ENCODE measurements at regions not wholly inside any gene's neighbourhood (a gene's known extent, or its start where the extent isn't known, plus 50 kb on each side); places are given as distances from the start of the nearest gene placed in this dataset.
"Not testable (repeated sequence)": the region's sequence is repeated elsewhere in the genome, so short reads cannot be mapped to it uniquely, and the experiment has no call there.

DNA sequence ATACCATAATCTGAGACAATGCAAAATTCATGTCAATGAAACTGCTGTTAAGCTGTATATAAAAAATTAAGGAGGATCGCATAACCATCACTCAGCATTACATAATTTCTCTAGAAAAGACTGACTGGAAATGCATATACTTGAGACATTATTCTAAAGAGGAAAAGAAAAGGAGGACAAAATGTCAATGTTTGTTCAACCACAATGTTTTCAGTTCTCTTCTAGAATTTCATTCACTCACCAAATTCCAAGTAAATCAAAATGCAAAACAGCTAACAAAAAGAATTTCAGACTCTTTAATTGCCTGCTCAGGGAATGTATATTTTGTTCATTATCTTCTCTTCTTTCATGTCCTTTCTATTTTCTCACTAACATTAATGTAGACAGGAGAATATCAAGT is 106.2 kb upstream of the CCDC28A start:
- Mint-ChIP-seq H3K4me3 (no peak overlapping the region), H3K27me3 (peaks cover 2% of the 10 kb centered on the region), H3K4me1 (no peaks in the 10 kb centered on the region), H3K36me3 (ENCODE audit: low read depth) (no peaks in the 10 kb centered on the region), H3K27ac (no peak overlapping the region), H3K9me3 (no peaks in the 10 kb centered on the region)
- CTCF ChIA-PET, result no interaction called here
- DNase-seq, result no peak
- intact Hi-C loops (cut with micrococcal nuclease), result no loop called here
- ATAC-seq (ENCODE audit: low read depth), result no peak
- TF ChIP-seq, protein P1, sequence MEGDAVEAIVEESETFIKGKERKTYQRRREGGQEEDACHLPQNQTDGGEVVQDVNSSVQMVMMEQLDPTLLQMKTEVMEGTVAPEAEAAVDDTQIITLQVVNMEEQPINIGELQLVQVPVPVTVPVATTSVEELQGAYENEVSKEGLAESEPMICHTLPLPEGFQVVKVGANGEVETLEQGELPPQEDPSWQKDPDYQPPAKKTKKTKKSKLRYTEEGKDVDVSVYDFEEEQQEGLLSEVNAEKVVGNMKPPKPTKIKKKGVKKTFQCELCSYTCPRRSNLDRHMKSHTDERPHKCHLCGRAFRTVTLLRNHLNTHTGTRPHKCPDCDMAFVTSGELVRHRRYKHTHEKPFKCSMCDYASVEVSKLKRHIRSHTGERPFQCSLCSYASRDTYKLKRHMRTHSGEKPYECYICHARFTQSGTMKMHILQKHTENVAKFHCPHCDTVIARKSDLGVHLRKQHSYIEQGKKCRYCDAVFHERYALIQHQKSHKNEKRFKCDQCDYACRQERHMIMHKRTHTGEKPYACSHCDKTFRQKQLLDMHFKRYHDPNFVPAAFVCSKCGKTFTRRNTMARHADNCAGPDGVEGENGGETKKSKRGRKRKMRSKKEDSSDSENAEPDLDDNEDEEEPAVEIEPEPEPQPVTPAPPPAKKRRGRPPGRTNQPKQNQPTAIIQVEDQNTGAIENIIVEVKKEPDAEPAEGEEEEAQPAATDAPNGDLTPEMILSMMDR (IDR thresholded peaks at IDR 0.05), result no peak
- POLR2A ChIA-PET, result no interaction called here

DNA sequence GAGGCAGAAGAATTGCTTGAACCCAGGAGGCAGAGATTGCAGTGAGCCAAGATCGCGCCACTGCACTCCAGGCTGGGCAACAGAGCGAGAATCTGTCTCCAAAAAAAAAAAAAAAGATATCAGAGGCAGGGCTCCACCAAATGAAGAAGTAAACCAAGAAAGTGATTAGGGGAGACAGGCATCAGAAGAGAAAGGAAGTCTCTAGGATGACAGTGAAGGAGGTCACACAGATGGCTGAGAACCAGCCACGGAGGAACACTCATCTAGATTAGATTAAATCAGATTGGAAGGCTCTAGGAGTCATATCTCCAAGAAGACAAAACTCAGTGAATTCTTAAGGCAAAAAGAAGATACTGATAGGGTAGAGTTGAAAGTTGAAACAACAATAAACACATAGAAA is 102.2 kb upstream of the CCDC28A start:
- peaks cover 2% of the 10 kb centered on the region for H3K27me3 Mint-ChIP-seq
- CTCF ChIA-PET, result no interaction called here
- H3K27ac Mint-ChIP-seq, result no peak overlapping the region
- intact Hi-C loops (cut with micrococcal nuclease), result no loop called here
- no peaks in the 10 kb centered on the region for H3K36me3 Mint-ChIP-seq (ENCODE audit: low read depth)
- TF ChIP-seq, protein P1 (IDR thresholded peaks at IDR 0.05), result no peak
- no peaks in the 10 kb centered on the region for H3K4me1 Mint-ChIP-seq
- no peaks in the 10 kb centered on the region for H3K9me3 Mint-ChIP-seq
- ATAC-seq (ENCODE audit: low read depth), result no peak
- DNase-seq, result no peak
- POLR2A ChIA-PET, result no interaction called here
- no peak overlapping the region for H3K4me3 Mint-ChIP-seq

DNA sequence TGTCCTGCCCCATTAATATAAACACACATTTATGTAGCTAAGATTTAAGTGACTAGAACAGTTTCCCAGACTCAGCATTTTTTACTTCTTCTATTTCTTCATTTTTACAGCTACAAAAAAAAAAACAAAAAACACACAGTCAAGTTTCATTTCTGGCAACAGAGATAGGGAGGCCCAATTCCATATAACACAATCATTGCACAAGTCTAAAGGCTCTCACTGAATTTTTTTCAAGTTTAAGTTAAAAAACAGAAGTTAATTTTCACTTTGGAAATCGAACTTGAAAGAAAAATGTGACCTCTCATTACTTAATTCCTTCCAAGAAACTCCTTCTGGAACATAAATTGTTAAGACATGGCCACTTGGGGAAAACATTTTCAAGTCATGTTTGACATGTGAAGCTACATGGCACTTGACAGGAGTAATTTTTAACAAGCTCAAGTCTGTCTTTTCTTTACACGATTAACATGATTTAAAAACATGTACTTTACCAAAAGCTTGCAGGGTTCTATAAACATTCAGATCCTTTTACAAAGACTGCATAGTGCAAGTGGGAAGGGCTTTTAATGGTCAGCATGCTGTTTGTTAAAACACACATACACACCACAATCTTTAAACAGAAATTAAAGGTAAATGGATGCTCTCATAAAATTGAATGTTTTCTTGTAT is 100.1 kb upstream of the CCDC28A start:
- intact Hi-C loops (cut with micrococcal nuclease), result no loop called here
- ChIA-PET POLR2A (no interaction called here), CTCF (interaction anchor here (0.8 kb wide), 1 partner anchor 18 kb away, joined by 5 read pairs; no protein-coding TSS in a partner anchor)
- Mint-ChIP-seq H3K27me3 (peaks cover 5% of the 10 kb centered on the region), H3K36me3 (ENCODE audit: low read depth) (no peaks in the 10 kb centered on the region), H3K4me1 (no peaks in the 10 kb centered on the region), H3K4me3 (no peak overlapping the region), H3K9me3 (no peaks in the 10 kb centered on the region), H3K27ac (no peak overlapping the region)
- DNase-seq, result no peak
- TF ChIP-seq, protein P1 (IDR thresholded peaks at IDR 0.05), result no peak
- no peak for ATAC-seq (ENCODE audit: low read depth)

DNA sequence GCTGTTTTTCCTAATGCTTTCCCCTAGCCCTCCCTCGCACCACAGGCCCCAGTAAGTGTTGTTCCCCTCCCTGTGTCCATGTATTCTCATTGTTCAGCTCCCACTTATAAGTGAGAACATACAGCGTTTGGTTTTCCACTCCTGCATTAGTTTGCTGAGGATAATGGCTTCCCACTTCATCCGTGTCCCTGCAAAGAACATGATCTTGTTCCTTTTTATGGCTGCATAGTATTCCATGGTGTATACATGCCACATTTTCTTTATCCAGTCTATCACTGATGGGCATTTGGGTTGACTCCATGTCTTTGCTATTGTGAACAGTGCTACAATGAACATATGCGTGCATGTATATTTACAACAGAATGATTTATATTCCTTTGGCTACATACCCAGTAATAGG is 99.1 kb upstream of the CCDC28A start:
- H3K27ac Mint-ChIP-seq; ATAC-seq (ENCODE audit: low read depth); POLR2A ChIA-PET; H3K9me3 Mint-ChIP-seq; intact Hi-C loops (cut with micrococcal nuclease); H3K27me3 Mint-ChIP-seq; H3K4me1 Mint-ChIP-seq; DNase-seq; H3K4me3 Mint-ChIP-seq; H3K36me3 Mint-ChIP-seq (ENCODE audit: low read depth): not testable (repeated sequence)
- CTCF ChIA-PET, result interaction anchor here (0.8 kb wide), 1 partner anchor 17 kb away, joined by 5 read pairs; no protein-coding TSS in a partner anchor

GRCh38 chr6:138677538-138677937 is 96.0 kb upstream of the CCDC28A start:
- Mint-ChIP-seq H3K36me3 (ENCODE audit: low read depth) (no peaks in the 10 kb centered on the region), H3K27ac (no peak overlapping the region), H3K4me1 (no peaks in the 10 kb centered on the region), H3K9me3 (no peaks in the 10 kb centered on the region), H3K27me3 (peaks cover 8% of the 10 kb centered on the region), H3K4me3 (no peak overlapping the region)
- ATAC-seq (ENCODE audit: low read depth) (no peak), DNase-seq (no peak)
- TF ChIP-seq, protein P1 (IDR thresholded peaks at IDR 0.05), result no peak
- CTCF ChIA-PET, result no interaction called here
- intact Hi-C loops (cut with micrococcal nuclease), result no loop called here
- POLR2A ChIA-PET, result no interaction called here

- no peaks in the 10 kb centered on the region for H3K4me1 Mint-ChIP-seq
- DNase-seq (no peak), ATAC-seq (ENCODE audit: low read depth) (no peak)
- no peak overlapping the region for H3K27ac Mint-ChIP-seq
- H3K9me3 Mint-ChIP-seq, result no peaks in the 10 kb centered on the region
- CTCF ChIA-PET, result no interaction called here
- intact Hi-C loops (cut with micrococcal nuclease), result no loop called here
- peaks cover 8% of the 10 kb centered on the region for H3K27me3 Mint-ChIP-seq
- POLR2A ChIA-PET, result no interaction called here
- TF ChIP-seq, protein P1 (IDR thresholded peaks at IDR 0.05), result no peak
- H3K4me3 Mint-ChIP-seq, result no peak overlapping the region
- no peaks in the 10 kb centered on the region for H3K36me3 Mint-ChIP-seq (ENCODE audit: low read depth)
Measured at GRCh38 chr6:138678168-138678567, 95.4 kb upstream of the CCDC28A start.

All from activated B cell treated with CpG ODN at 0.5 μM for 24 hours (primary cell).